ENCODE measurements at regions not wholly inside any gene's neighbourhood (a gene's known extent, or its start where the extent isn't known, plus 50 kb on each side); places are given as distances from the start of the nearest gene placed in this dataset.
"Not testable (repeated sequence)": the region's sequence is repeated elsewhere in the genome, so short reads cannot be mapped to it uniquely, and the experiment has no call there.

DNA sequence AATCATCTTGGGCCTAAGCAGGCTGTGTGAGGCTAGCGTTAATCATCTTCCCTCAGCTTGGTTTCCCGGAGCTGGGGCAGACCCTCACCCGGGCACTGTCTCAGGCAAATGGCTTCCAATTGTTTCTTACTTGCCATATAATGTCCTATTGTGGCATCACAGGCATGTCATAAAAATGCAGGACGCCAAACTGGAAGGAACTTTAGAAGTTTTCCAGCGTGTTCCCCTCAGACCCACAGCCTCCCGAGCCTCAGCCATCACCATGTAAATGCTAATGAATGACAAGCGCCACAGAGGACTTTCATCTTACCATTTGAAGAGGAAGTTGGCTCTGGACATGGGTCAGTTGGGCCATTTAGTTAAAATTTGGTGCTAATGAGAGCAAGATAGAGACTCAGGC, 143.0 kb upstream of the IRX1 start:
- Mint-ChIP-seq H3K4me3 (no peak overlapping the region), H3K27ac (no peak overlapping the region), H3K36me3 (ENCODE audit: low read depth) (no peaks in the 10 kb centered on the region), H3K27me3 (ENCODE audit: low read depth, poor library complexity) (peaks cover 7% of the 10 kb centered on the region), H3K9me3 (no peaks in the 10 kb centered on the region), H3K4me1 (no peaks in the 10 kb centered on the region)
- no peak for TF ChIP-seq CTCF (IDR thresholded peaks at IDR 0.05)
- DNase-seq: no peak

DNA sequence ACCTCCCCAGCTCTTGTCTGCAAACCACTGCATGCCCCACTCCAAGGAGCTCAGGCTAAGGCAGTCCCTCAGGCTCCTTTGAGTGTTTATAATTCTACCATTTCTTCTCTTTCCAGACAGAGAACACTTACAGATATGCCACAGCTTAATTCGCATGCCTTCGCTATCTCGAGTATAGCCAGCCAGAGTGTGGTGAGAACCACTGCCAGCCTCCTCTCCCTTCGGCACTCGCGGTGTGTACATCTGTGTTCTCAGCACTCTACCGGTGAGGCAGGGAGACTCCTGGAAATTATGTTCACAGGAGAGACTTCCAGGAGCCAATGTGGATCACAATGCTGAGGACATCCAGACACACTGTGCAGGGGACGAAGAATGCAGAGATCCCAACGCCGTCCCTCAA, 143.7 kb upstream of the IRX1 start:
- Mint-ChIP-seq H3K9me3 (no peaks in the 10 kb centered on the region), H3K27ac (no peak overlapping the region), H3K27me3 (ENCODE audit: low read depth, poor library complexity) (peaks cover 7% of the 10 kb centered on the region), H3K4me3 (no peak overlapping the region), H3K4me1 (no peaks in the 10 kb centered on the region), H3K36me3 (ENCODE audit: low read depth) (no peaks in the 10 kb centered on the region)
- TF ChIP-seq CTCF (IDR thresholded peaks at IDR 0.05): no peak
- DNase-seq: no peak

GRCh38 chr5:3449481-3449880, 146.2 kb upstream of the IRX1 start:
- no peak overlapping the region for H3K4me3 Mint-ChIP-seq
- no peaks in the 10 kb centered on the region for H3K36me3 Mint-ChIP-seq (ENCODE audit: low read depth)
- no peaks in the 10 kb centered on the region for H3K27me3 Mint-ChIP-seq (ENCODE audit: low read depth, poor library complexity)
- no peak for TF ChIP-seq CTCF (IDR thresholded peaks at IDR 0.05)
- no peak for DNase-seq
- H3K9me3 Mint-ChIP-seq: peaks cover 4% of the 10 kb centered on the region
- no peak overlapping the region for H3K27ac Mint-ChIP-seq
- H3K4me1 Mint-ChIP-seq: no peaks in the 10 kb centered on the region

DNA sequence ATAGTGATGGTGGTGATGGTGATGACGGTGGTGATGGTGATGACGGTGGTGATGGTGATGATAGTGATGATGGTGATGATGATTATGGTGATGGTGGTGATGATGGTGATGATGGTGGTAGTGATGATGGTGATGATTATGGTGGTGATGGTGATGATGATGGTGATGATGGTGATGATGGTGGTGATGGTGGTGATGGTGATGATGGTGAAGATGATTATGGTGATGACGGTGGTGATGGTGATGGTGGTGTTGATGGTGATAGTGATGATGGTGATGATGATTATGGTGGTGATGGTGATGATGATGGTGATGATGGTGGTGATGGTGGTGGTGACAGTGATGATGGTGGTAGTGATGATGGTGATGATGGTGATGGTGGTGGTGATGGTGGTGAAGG, 149.2 kb upstream of the IRX1 start:
- Mint-ChIP-seq H3K27ac (no peak overlapping the region), H3K36me3 (ENCODE audit: low read depth) (no peaks in the 10 kb centered on the region), H3K27me3 (ENCODE audit: low read depth, poor library complexity) (no peaks in the 10 kb centered on the region), H3K4me3 (no peak overlapping the region), H3K9me3 (peaks cover 4% of the 10 kb centered on the region), H3K4me1 (no peaks in the 10 kb centered on the region)
- DNase-seq: no peak
- no peak for TF ChIP-seq CTCF (IDR thresholded peaks at IDR 0.05)

GRCh38 chr5:3445517-3445916, 150.1 kb upstream of the IRX1 start:
- not testable (repeated sequence) for H3K27me3 Mint-ChIP-seq (ENCODE audit: low read depth, poor library complexity); H3K27ac Mint-ChIP-seq

DNA sequence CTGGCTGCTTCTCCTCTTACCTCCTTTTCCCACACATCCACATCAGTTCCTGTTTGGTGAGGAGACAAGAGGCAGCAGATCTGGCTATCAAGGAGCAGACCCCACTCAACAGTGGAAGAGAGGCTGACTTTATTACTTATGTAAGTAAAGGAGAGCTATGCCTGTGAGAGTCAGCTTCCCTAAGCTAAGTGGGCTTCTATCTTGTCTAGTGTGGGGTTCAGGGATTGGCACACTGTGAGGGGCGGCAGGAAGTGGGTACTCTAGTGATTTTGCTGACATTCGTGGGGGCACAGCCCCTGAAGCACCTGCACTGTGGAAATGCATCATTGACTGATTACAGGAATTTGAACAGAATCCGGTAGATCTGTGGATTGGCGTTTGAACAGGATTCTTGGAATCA, 163.5 kb upstream of the IRX1 start:
- H3K4me1 Mint-ChIP-seq: peaks cover 22% of the 10 kb centered on the region
- H3K27ac Mint-ChIP-seq: peak overlapping the region; percentile 28
- peaks cover 39% of the 10 kb centered on the region for H3K27me3 Mint-ChIP-seq (ENCODE audit: low read depth, poor library complexity)
- TF ChIP-seq CTCF (IDR thresholded peaks at IDR 0.05): no peak
- H3K4me3 Mint-ChIP-seq: no peak overlapping the region
- DNase-seq: no peak
- H3K9me3 Mint-ChIP-seq: peaks cover 5% of the 10 kb centered on the region
- H3K36me3 Mint-ChIP-seq (ENCODE audit: low read depth): no peaks in the 10 kb centered on the region

More at GRCh38 chr5:3445517-3445916, 150.1 kb upstream of the IRX1 start:
- not testable (repeated sequence) for H3K4me3 Mint-ChIP-seq; H3K9me3 Mint-ChIP-seq; H3K4me1 Mint-ChIP-seq; H3K36me3 Mint-ChIP-seq (ENCODE audit: low read depth); DNase-seq
